ENCODE measurements at regions not wholly inside any gene's neighbourhood (a gene's known extent, or its start where the extent isn't known, plus 50 kb on each side); places are given as distances from the start of the nearest gene placed in this dataset.

DNA sequence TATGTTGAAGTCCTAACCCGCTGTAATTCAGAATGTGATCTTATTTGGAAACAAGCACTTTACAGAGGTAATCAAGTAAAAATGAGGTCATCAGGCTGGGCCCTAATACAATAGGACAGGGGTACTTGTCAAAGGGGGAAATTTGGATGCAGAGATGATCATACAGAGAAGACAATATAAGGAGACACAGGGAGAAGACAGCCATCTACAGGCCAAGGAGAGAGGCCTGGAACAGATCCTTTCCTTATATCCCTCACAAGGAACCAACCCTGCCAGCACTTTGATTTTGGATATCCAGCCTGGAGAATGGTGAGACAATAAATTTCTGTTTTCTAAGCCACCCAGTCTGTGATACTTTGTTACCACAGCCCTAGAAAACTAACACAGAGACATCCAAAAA lies 104.3 kb downstream of the METTL4 start:
- DNase-seq, result no peak

DNA sequence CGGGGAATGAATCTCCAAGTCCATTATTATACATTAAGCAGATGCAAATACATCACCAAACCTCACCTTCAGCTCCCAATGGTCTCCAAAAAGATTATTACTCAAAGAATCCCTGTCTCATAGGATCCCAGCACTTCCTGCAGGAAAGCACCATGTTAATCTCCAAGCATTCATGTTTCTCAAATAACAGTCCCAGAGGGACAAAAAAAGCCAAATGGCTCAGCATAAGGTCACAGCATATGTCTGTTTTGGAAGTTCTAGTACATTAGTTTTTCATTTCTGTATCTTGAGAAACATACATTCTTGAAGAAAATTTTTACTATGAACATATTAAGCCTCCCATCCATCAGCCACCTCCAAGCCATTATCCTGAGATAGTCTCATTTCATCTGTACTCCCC lies 103.3 kb downstream of the METTL4 start:
- no peak for DNase-seq

DNA sequence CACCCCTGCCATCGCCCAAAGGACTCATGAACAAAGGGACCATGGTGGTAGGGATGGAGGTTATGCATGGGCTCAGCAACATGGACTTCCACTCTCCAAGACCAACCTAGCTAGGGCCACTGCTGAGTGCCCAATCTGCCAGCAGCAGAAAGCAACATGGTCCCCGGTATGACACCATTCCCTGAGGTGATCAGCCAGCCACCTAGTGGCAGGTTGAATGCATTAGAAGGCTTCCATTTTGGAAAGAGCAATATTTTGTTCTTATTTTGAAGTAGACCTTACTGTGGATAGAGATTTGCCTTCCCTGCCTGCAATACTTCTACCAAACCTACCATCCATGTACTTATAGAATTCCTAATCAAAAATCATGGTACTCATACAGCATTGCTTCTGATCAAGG lies 99.8 kb downstream of the METTL4 start:
- no peak for DNase-seq

DNA sequence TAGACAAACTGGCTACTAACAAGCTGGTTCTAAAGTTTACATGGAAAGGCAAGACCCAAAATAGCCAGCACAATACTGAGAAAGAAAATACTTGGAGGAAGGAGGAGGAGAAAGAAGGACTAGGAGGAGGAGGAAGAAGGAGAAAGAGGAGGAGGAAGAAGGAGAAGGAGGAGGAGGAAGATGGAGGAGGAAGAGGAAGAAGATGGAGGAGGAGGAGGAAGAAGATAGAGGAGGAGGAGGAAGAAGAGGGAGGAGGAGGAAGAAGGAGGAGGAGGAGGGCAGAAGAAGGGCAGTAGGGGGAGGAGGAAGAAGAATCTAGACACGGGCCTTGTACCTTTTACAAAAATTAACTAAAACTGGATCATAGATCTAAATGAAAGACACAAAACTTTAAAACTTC lies 92.6 kb downstream of the METTL4 start:
- no peak for DNase-seq

DNA sequence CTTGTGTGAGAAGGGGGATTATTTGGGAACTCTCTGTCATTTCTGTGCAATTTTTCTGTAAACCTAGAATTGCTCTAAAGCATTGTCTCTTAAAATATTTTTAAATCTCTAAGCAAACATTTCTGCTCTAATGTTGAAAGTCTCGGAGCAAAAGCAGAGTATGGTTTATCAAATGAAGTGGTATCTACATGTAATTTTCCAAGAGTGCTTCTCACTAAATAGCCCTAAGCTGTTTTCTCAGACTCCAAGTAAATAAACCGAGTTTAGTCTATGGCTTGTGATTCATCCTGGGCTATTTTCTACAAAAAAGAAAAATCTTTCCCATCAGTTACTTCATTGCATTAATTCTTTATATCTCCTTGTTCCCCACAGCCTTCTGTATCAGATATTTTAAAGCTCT lies 90.8 kb downstream of the METTL4 start:
- DNase-seq, result no peak

DNA sequence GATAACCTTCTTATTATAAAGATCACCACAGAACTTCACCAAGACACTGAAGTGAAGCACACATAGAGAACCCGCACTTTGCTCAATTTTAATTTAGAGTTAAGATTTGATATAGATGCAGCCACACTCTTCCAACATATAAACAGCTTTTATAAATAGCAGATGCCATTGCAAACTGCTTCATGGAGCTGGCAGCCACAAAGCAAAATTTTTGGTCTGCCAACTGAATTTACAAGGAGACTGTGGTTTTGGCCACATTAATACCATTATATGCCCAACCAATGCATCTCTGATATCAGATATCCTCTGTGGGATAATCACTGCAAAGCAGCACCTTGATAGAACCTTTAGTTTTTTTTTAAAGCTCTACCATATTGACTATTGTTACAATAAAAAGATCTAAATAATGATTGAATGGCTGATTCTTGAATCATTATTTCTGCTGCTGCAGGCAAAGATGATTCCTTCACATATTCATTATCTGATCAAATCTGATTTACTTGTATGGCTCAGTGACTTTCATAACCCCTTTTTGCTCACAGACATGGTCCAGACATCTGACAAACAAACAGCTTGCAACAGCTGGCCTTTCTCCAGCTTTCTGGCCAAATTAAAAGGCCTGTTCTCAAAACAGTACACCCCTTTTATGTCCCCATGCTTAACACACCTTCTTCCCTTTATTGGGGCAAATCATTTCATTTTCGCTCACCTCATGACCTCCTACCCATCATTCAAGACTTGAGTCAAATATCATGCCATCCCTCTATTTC lies 88.4 kb downstream of the METTL4 start:
- no peak for DNase-seq

DNA sequence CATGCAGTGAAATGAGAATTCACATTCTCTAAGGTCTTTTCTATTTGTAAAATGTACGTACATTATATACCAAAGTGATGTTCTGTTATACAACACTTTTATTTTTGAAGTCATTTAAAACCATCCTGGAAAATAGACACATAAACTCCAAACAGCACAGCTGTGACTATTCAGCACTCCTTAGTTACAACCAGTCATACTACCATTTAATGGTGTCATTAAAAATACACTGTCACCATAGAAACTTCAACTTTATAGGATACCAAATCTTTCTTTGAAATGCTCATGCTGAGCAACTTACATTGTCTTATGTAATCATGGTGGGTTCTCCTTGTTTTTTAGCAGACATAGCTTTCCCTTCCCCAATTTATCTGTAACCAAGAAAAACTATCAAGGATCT lies 85.3 kb downstream of the METTL4 start:
- no peak for DNase-seq

DNA sequence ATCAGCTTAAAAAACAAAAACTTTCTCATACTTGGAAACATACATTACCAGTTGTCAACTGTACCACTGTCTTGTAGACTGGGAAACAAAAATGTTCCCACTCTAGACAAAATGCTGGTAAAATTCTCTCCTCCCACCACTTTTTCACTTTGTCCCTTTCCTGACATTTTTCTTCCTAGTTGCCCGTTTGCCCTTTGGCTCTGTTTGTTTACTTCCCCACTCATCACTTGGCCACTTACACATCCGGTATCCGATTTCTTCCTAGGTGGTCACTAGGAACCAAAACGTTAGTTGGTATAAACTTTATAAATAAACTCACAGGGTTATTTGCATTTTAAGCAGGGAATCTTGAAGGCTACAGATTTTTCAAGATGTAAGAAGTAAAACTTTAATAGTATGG lies 84.9 kb downstream of the METTL4 start:
- no peak for DNase-seq

Measured in dermis blood vessel endothelial cell (primary cell).